HUES48 (cell line): ENCODE measurements at regions not wholly inside any gene's neighbourhood (a gene's known extent, or its start where the extent isn't known, plus 50 kb on each side); places are given as distances from the start of the nearest gene placed in this dataset.

Experiments
- H3K27ac ChIP-seq: one replicate; pipeline ENCODE4 v1.7.0; 2013; ENCODE audit warnings: low read depth, low read length, inconsistent platforms
- H3K27me3 ChIP-seq: 2 replicates; pipeline ENCODE4 v1.6.1; 2013; ENCODE audit warnings: mild to moderate bottlenecking, low read length; ENCODE audit not compliant: control insufficient read depth, insufficient read depth
- H3K36me3 ChIP-seq: 2 replicates; pipeline ENCODE4 v1.6.1; 2013; ENCODE audit warnings: low read length; ENCODE audit not compliant: control insufficient read depth, insufficient read depth
- H3K4me1 ChIP-seq: 2 replicates; pipeline ENCODE4 v1.6.1; 2013; ENCODE audit warnings: mild to moderate bottlenecking, low read length; ENCODE audit not compliant: control insufficient read depth, insufficient read depth
- H3K4me3 ChIP-seq: 2 replicates; pipeline ENCODE4 v1.5.1; 2013; ENCODE audit warnings: mild to moderate bottlenecking, low read depth, low read length
- H3K9ac ChIP-seq: 2 replicates; pipeline ENCODE4 v1.6.1; 2013; ENCODE audit warnings: mild to moderate bottlenecking, low read depth, low read length, moderate library complexity
- H3K9me3 ChIP-seq: 2 replicates; pipeline ENCODE4 v1.6.1; 2013; ENCODE audit warnings: low read length; ENCODE audit not compliant: control insufficient read depth, insufficient read depth

DNA sequence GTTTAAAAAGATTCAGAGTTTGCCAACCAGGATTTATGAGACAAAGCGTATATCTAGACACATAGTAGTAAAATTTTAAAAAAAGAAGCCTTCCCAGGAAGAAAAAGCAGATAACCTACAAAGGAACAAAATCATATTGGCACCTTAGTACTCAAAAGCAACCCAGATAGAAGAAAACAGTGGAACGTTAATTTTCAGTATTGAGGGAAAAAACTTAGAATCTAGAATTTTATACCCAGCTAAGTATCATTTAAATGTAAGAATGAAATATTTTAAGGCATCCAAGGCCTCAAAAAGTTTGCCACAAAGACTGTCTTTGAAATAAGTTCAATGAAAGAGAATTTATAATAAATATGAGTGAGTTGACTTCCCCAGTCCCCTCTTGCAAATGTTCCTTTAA lies 96.5 kb upstream of the EOLA2 start:
- Histone ChIP-seq H3K36me3 (no peaks in the 10 kb centered on the region), H3K27ac (no peak overlapping the region), H3K9me3 (peaks cover 16% of the 10 kb centered on the region; the same call in 1 of the 2 replicates), H3K4me1 (no peaks in the 10 kb centered on the region), H3K9ac (no peak overlapping the region), H3K4me3 (no peak overlapping the region), H3K27me3 (no peaks in the 10 kb centered on the region)

- no peaks in the 10 kb centered on the region for H3K36me3 ChIP-seq
- H3K9ac ChIP-seq, result no peak overlapping the region
- no peaks in the 10 kb centered on the region for H3K27me3 ChIP-seq
- no peak overlapping the region for H3K27ac ChIP-seq
- no peaks in the 10 kb centered on the region for H3K4me1 ChIP-seq
- H3K4me3 ChIP-seq, result no peak overlapping the region
- H3K9me3 ChIP-seq, result peaks cover 16% of the 10 kb centered on the region; the same call in 1 of the 2 replicates
Observed at GRCh38 chrX:150035531-150035930, 97.2 kb upstream of the EOLA2 start.

GRCh38 chrX:150036181-150036580 lies 97.9 kb upstream of the EOLA2 start:
- no peak overlapping the region for H3K27ac ChIP-seq
- H3K9ac ChIP-seq, result no peak overlapping the region
- H3K4me1 ChIP-seq, result no peaks in the 10 kb centered on the region
- no peaks in the 10 kb centered on the region for H3K27me3 ChIP-seq
- no peaks in the 10 kb centered on the region for H3K36me3 ChIP-seq
- peaks cover 10% of the 10 kb centered on the region; the same call in 1 of the 2 replicates for H3K9me3 ChIP-seq
- no peak overlapping the region for H3K4me3 ChIP-seq

GRCh38 chrX:150036641-150037040 lies 98.3 kb upstream of the EOLA2 start:
- Histone ChIP-seq H3K36me3 (no peaks in the 10 kb centered on the region), H3K9me3 (peaks cover 10% of the 10 kb centered on the region; the same call in 1 of the 2 replicates), H3K27ac (no peak overlapping the region), H3K27me3 (no peaks in the 10 kb centered on the region), H3K9ac (no peak overlapping the region), H3K4me1 (no peaks in the 10 kb centered on the region), H3K4me3 (no peak overlapping the region)

- no peak overlapping the region for H3K9ac ChIP-seq
- H3K36me3 ChIP-seq, result no peaks in the 10 kb centered on the region
- H3K9me3 ChIP-seq, result peaks cover 10% of the 10 kb centered on the region; the same call in 1 of the 2 replicates
- H3K4me1 ChIP-seq, result no peaks in the 10 kb centered on the region
- H3K27me3 ChIP-seq, result no peaks in the 10 kb centered on the region
- H3K4me3 ChIP-seq, result no peak overlapping the region
- no peak overlapping the region for H3K27ac ChIP-seq
Observed at GRCh38 chrX:150037041-150037440, 98.8 kb upstream of the EOLA2 start.

GRCh38 chrX:150038315-150038714 lies 100.0 kb upstream of the EOLA2 start:
- Histone ChIP-seq H3K27ac (no peak overlapping the region), H3K4me3 (no peak overlapping the region), H3K9me3 (peaks cover 10% of the 10 kb centered on the region; the same call in 1 of the 2 replicates), H3K9ac (no peak overlapping the region), H3K36me3 (no peaks in the 10 kb centered on the region), H3K4me1 (no peaks in the 10 kb centered on the region), H3K27me3 (no peaks in the 10 kb centered on the region)

- no peaks in the 10 kb centered on the region for H3K27me3 ChIP-seq
- H3K36me3 ChIP-seq, result no peaks in the 10 kb centered on the region
- peaks cover 10% of the 10 kb centered on the region; the same call in 1 of the 2 replicates for H3K9me3 ChIP-seq
- no peaks in the 10 kb centered on the region for H3K4me1 ChIP-seq
- H3K9ac ChIP-seq, result no peak overlapping the region
- no peak overlapping the region for H3K27ac ChIP-seq
- H3K4me3 ChIP-seq, result no peak overlapping the region
Observed at GRCh38 chrX:150038986-150039599, 100.8 kb upstream of the EOLA2 start.

DNA sequence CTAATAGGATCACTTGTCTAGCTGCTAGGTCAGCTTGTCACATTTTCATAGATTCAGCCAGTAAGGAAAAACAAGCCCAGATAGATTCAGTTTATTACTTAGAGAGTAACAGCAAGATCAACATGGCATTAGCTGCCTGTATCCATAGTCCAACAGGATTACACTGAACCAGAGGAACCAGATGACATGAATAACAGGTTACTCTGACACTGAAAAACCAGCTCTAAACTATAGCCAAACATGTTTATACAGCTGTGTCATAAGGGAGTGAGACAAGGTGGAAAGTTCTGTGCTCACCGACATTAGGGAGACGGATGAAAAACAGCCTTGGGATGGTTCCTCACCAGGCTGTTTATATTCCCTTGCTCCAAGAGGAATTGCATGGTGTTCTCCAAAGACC lies 102.9 kb upstream of the EOLA2 start:
- Histone ChIP-seq H3K9me3 (peaks cover 14% of the 10 kb centered on the region; the same call in 1 of the 2 replicates), H3K36me3 (no peaks in the 10 kb centered on the region), H3K27ac (no peak overlapping the region), H3K9ac (no peak overlapping the region), H3K4me1 (no peaks in the 10 kb centered on the region), H3K27me3 (no peaks in the 10 kb centered on the region), H3K4me3 (no peak overlapping the region)

DNA sequence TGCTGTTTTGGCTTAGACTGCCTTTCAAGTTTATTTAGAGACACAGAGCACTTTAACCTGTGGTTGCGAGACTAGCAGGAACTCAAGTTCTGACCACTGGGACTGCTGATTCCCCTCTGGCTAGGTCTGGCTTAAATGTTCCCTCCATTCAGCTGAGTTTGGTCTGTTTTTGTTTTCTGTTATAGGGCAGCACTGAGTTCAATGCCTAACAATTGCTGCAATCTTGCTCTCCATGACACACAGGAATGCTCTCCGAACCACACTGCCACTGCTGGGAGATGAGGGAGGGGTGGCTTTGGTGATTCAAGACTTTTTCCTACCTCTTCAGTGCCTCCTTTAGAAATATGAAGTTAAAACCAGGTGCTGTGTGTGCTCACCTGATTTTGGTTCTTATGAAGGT lies 106.3 kb upstream of the EOLA2 start:
- Histone ChIP-seq H3K4me1 (no peaks in the 10 kb centered on the region), H3K27me3 (no peaks in the 10 kb centered on the region), H3K9me3 (peaks cover 13% of the 10 kb centered on the region; the same call in 1 of the 2 replicates), H3K27ac (no peak overlapping the region), H3K9ac (no peak overlapping the region), H3K4me3 (no peak overlapping the region), H3K36me3 (no peaks in the 10 kb centered on the region)

GRCh38 chrX:150047818-150048217 lies 109.5 kb upstream of the EOLA2 start:
- Histone ChIP-seq H3K9ac (no peak overlapping the region), H3K4me3 (no peak overlapping the region), H3K36me3 (no peaks in the 10 kb centered on the region), H3K4me1 (no peaks in the 10 kb centered on the region), H3K9me3 (peaks cover 23% of the 10 kb centered on the region; the same call in 1 of the 2 replicates), H3K27ac (no peak overlapping the region), H3K27me3 (no peaks in the 10 kb centered on the region)

GRCh38 chrX:150049647-150050046 lies 111.4 kb upstream of the EOLA2 start:
- H3K36me3 ChIP-seq, result no peaks in the 10 kb centered on the region
- no peak overlapping the region for H3K4me3 ChIP-seq
- H3K27ac ChIP-seq, result no peak overlapping the region
- peaks cover 25% of the 10 kb centered on the region; the same call in 1 of the 2 replicates for H3K9me3 ChIP-seq
- no peaks in the 10 kb centered on the region for H3K4me1 ChIP-seq
- H3K9ac ChIP-seq, result no peak overlapping the region
- H3K27me3 ChIP-seq, result no peaks in the 10 kb centered on the region
